ENCODE measurements at regions not wholly inside any gene's neighbourhood (a gene's known extent, or its start where the extent isn't known, plus 50 kb on each side); places are given as distances from the start of the nearest gene placed in this dataset.

GRCh38 chr6:49051281-49051680 is 411.8 kb downstream of the MMUT start:
- TF ChIP-seq CTCF (IDR thresholded peaks at IDR 0.05) (no peak), ZFX (IDR thresholded peaks at IDR 0.05; ENCODE audit: borderline replicate concordance) (no peak)
